ENCODE measurements at regions not wholly inside any gene's neighbourhood (a gene's known extent, or its start where the extent isn't known, plus 50 kb on each side); places are given as distances from the start of the nearest gene placed in this dataset.

- no peak for ATAC-seq
- TF ChIP-seq, protein P1, sequence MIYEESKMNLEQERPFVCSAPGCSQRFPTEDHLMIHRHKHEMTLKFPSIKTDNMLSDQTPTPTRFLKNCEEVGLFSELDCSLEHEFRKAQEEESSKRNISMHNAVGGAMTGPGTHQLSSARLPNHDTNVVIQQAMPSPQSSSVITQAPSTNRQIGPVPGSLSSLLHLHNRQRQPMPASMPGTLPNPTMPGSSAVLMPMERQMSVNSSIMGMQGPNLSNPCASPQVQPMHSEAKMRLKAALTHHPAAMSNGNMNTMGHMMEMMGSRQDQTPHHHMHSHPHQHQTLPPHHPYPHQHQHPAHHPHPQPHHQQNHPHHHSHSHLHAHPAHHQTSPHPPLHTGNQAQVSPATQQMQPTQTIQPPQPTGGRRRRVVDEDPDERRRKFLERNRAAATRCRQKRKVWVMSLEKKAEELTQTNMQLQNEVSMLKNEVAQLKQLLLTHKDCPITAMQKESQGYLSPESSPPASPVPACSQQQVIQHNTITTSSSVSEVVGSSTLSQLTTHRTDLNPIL (CRISPR knock-in tag; IDR thresholded peaks at IDR 0.05; ENCODE audit: low read depth): no peak
- no peak for TF ChIP-seq BACH2 (CRISPR knock-in tag; IDR thresholded peaks at IDR 0.05; ENCODE audit: borderline replicate concordance)
- no peak for TF ChIP-seq TSHZ2 (CRISPR knock-in tag; IDR thresholded peaks at IDR 0.05)
- TF ChIP-seq ZNF8 (CRISPR knock-in tag; IDR thresholded peaks at IDR 0.05): no peak
- no peak for TF ChIP-seq ARNTL (CRISPR knock-in tag; IDR thresholded peaks at IDR 0.05; ENCODE audit: borderline replicate concordance, low read depth)
- TF ChIP-seq ZFP30 (CRISPR knock-in tag; IDR thresholded peaks at IDR 0.05): no peak
These were observed 497.6 kb downstream of the NTRK3 start for GRCh38 chr15:87758794-87759418.

GRCh38 chr15:87757084-87757483, 499.5 kb downstream of the NTRK3 start:
- ATAC-seq: no peak
- TF ChIP-seq ZNF70 (CRISPR knock-in tag; IDR thresholded peaks at IDR 0.05): no peak
- no peak for TF ChIP-seq RARB (CRISPR knock-in tag; IDR thresholded peaks at IDR 0.05)
- no peak for TF ChIP-seq ZFP3 (CRISPR knock-in tag; IDR thresholded peaks at IDR 0.05)
- TF ChIP-seq BACH2 (CRISPR knock-in tag; IDR thresholded peaks at IDR 0.05; ENCODE audit: borderline replicate concordance): no peak
- no peak for TF ChIP-seq ZFP30 (CRISPR knock-in tag; IDR thresholded peaks at IDR 0.05)
- no peak for TF ChIP-seq GLIS3 (CRISPR knock-in tag; IDR thresholded peaks at IDR 0.05)
- no peak for TF ChIP-seq ISL1 (CRISPR knock-in tag; IDR thresholded peaks at IDR 0.05)
- TF ChIP-seq ZNF565 (CRISPR knock-in tag; conservative IDR thresholded peaks at IDR 0.05; ENCODE audit: low read depth): no peak
- no peak for TF ChIP-seq ARNTL (CRISPR knock-in tag; IDR thresholded peaks at IDR 0.05; ENCODE audit: borderline replicate concordance, low read depth)
- no peak for TF ChIP-seq TSHZ2 (CRISPR knock-in tag; IDR thresholded peaks at IDR 0.05)
- TF ChIP-seq CSDC2 (CRISPR knock-in tag; IDR thresholded peaks at IDR 0.05): no peak
- TF ChIP-seq TOX (CRISPR knock-in tag; IDR thresholded peaks at IDR 0.05; ENCODE audit: borderline replicate concordance): no peak
- no peak for TF ChIP-seq SNAI2 (CRISPR knock-in tag; IDR thresholded peaks at IDR 0.05)
- TF ChIP-seq ZC3H10 (CRISPR knock-in tag; IDR thresholded peaks at IDR 0.05): no peak
- TF ChIP-seq, protein P2, sequence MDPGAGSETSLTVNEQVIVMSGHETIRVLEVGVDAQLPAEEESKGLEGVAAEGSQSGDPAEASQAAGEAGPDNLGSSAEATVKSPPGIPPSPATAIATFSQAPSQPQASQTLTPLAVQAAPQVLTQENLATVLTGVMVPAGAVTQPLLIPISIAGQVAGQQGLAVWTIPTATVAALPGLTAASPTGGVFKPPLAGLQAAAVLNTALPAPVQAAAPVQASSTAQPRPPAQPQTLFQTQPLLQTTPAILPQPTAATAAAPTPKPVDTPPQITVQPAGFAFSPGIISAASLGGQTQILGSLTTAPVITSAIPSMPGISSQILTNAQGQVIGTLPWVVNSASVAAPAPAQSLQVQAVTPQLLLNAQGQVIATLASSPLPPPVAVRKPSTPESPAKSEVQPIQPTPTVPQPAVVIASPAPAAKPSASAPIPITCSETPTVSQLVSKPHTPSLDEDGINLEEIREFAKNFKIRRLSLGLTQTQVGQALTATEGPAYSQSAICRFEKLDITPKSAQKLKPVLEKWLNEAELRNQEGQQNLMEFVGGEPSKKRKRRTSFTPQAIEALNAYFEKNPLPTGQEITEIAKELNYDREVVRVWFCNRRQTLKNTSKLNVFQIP (CRISPR knock-in tag; IDR thresholded peaks at IDR 0.05; ENCODE audit: borderline replicate concordance, low read depth): no peak
- no peak for TF ChIP-seq PPARA (CRISPR knock-in tag; IDR thresholded peaks at IDR 0.05; ENCODE audit: borderline replicate concordance)
- no peak for TF ChIP-seq PATZ1 (CRISPR knock-in tag; IDR thresholded peaks at IDR 0.05; ENCODE audit: borderline replicate concordance)
- TF ChIP-seq TCF4 (CRISPR knock-in tag; IDR thresholded peaks at IDR 0.05; ENCODE audit: borderline replicate concordance): no peak
- TF ChIP-seq ZNF8 (CRISPR knock-in tag; IDR thresholded peaks at IDR 0.05): no peak
- TF ChIP-seq, protein P1 (CRISPR knock-in tag; IDR thresholded peaks at IDR 0.05; ENCODE audit: low read depth): no peak

All from SK-N-SH treated with all-trans-retinoic acid at 6 μM for 48 hours (cell line).